Transverse colon (tissue), 4 donors: ENCODE measurements at regions not wholly inside any gene's neighbourhood (a gene's known extent, or its start where the extent isn't known, plus 50 kb on each side); places are given as distances from the start of the nearest gene placed in this dataset.

Source experiments
- DNase-seq: peaks from one replicate; pipeline ENCODE4 v3.0.0-alpha.2; 2019
- H3K27ac ChIP-seq, 4 donors: fragments of 200-600 bp; sonication (generic); 2 replicates each; pipeline ENCODE4 v1.5.1; 2016 to 2018; ENCODE audit warnings: inconsistent platforms in 4 of 4
- H3K27me3 ChIP-seq: fragments of 200-600 bp; sonication (generic); 2 replicates; pipeline ENCODE4 v1.5.1; 2017; ENCODE audit warnings: inconsistent platforms
- H3K36me3 ChIP-seq, 4 donors: fragments of 200-600 bp; sonication (generic); 2 replicates each; pipeline ENCODE4 v1.5.1; 2017 to 2019; ENCODE audit warnings: inconsistent platforms in 4 of 4
- H3K4me1 ChIP-seq, 4 donors: fragments of 200-600 bp; sonication (generic); 2 replicates each; pipeline ENCODE4 v1.5.1; 2017 to 2020; ENCODE audit warnings: inconsistent platforms in 4 of 4
- H3K4me3 ChIP-seq, 4 donors: fragments of 200-600 bp; sonication (generic); 1 replicate in 1 of 4; 2 replicates in 3 of 4; pipeline versions ENCODE4 v1.5.1 to v1.6.1; 2017 to 2019; ENCODE audit warnings: inconsistent platforms in 4 of 4
- H3K9me3 ChIP-seq, 2 donors: fragments of 200-600 bp; sonication (generic); 2 replicates each; pipeline ENCODE4 v1.5.1; 2017 to 2019; ENCODE audit warnings: inconsistent platforms in 2 of 2
- EP300 ChIP-seq: sonication (generic); formaldehyde crosslinking; IDR thresholded peaks from one replicate; pipeline ENCODE4 v1.6.1; 2017; ENCODE audit warnings: antibody characterized with exemption, low read depth
- POLR2A ChIP-seq: fragments of 450-650 bp; IDR thresholded peaks from one replicate; pipeline ENCODE4 v1.6.1; 2016; ENCODE audit warnings: antibody characterized with exemption, mild to moderate bottlenecking, moderate library complexity
- POLR2AphosphoS5 ChIP-seq, 3 donors: sonication (generic); formaldehyde crosslinking; IDR thresholded peaks; one replicate each; pipeline ENCODE4 v1.6.1; 2016; ENCODE audit warnings: antibody characterized with exemption in 3 of 3
- WGBS, 2 donors: methylation state at CpG; one replicate each; pipeline ENCODE4 v1.1.5; 2018; ENCODE audit warnings: low coverage in 1 of 2; 5-methylcytosine and 5-hydroxymethylcytosine counted together
- in situ Hi-C, 4 donors: fragments of 200-750 bp; cut with MboI; loops; one replicate each; pipeline versions ENCODE4 v1.15.0 to v1.15.1; 2017; ENCODE audit warnings: low sequenced_read_pairs in 3 of 4, low pct_ligation_motif_present in 1 of 4, low pct_unique_long_range_greater_than_20kb in 1 of 4
- intact Hi-C: fragments of 100-400 bp; cut with DNase I; formaldehyde crosslinking; loops from one replicate; pipeline ENCODE4 v1.15.1; 2023; ENCODE audit warnings: low total_unique reads
- TF ChIP-seq, protein P1 (sequence below), 5 experiments: fragments of 200-600 bp in 3 of 5; fragments of 450-650 bp in 2 of 5; sonication (generic) in 3 of 5; IDR thresholded peaks; 1 replicate in 2 of 5; 2 replicates in 3 of 5; pipeline ENCODE4 v1.5.1; 2016 to 2017; ENCODE audit warnings: antibody characterized with exemption in 5 of 5, inconsistent platforms in 3 of 5, mild to moderate bottlenecking in 2 of 5, moderate library complexity in 1 of 5

DNA sequence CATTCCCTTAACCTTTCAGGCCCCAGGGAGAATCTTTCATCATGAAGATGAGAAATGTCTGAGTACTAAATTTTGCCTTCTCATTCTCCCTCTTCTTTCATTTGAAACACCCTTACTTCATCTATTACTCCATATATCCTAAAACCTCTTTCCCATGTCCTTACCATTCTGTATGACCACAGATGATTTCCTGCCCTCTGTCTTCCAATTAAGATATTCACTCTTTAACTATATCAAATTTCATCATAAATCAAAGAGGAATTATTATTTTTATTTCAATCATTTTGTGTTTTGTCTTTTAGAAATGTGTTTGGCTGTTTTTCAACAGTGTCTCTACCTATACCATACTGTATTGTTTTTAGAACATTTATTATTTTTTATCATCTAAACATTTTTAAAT, 964.9 kb upstream of the KLHL29 start:
- H3K27ac ChIP-seq, result no peak overlapping the region
- TF ChIP-seq, protein P1, sequence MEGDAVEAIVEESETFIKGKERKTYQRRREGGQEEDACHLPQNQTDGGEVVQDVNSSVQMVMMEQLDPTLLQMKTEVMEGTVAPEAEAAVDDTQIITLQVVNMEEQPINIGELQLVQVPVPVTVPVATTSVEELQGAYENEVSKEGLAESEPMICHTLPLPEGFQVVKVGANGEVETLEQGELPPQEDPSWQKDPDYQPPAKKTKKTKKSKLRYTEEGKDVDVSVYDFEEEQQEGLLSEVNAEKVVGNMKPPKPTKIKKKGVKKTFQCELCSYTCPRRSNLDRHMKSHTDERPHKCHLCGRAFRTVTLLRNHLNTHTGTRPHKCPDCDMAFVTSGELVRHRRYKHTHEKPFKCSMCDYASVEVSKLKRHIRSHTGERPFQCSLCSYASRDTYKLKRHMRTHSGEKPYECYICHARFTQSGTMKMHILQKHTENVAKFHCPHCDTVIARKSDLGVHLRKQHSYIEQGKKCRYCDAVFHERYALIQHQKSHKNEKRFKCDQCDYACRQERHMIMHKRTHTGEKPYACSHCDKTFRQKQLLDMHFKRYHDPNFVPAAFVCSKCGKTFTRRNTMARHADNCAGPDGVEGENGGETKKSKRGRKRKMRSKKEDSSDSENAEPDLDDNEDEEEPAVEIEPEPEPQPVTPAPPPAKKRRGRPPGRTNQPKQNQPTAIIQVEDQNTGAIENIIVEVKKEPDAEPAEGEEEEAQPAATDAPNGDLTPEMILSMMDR (IDR thresholded peaks at IDR 0.05), result no peak
- TF ChIP-seq EP300, result no peak
- TF ChIP-seq POLR2AphosphoS5 (IDR thresholded peaks at IDR 0.05), result no peak
- no peak for TF ChIP-seq POLR2A
- no peaks in the 10 kb centered on the region for H3K4me1 ChIP-seq
- intact Hi-C loops, result no loop called here
- peaks cover 0 to 6% of the 10 kb centered on the region in 2 donors for H3K9me3 ChIP-seq
- no peaks in the 10 kb centered on the region for H3K36me3 ChIP-seq
- in situ Hi-C loops, result no loop called here
- H3K4me3 ChIP-seq, result no peak overlapping the region
- DNase-seq, result no peak
- H3K27me3 ChIP-seq, result no peaks in the 10 kb centered on the region

GRCh38 chr2:22442051-22442450, 942.9 kb upstream of the KLHL29 start:
- no peaks in the 10 kb centered on the region for H3K4me1 ChIP-seq
- no peaks in the 10 kb centered on the region for H3K9me3 ChIP-seq
- TF ChIP-seq POLR2AphosphoS5 (IDR thresholded peaks at IDR 0.05), result no peak
- TF ChIP-seq, protein P1 (IDR thresholded peaks at IDR 0.05), result no peak
- TF ChIP-seq EP300, result no peak
- no peak for TF ChIP-seq POLR2A
- WGBS, 2 donors, result 54 to 76% methylated on average over 1 of the region's 1 CpG
- no peak overlapping the region for H3K4me3 ChIP-seq
- DNase-seq, result no peak
- in situ Hi-C loops, result no loop called here
- H3K36me3 ChIP-seq, result no peaks in the 10 kb centered on the region
- H3K27ac ChIP-seq, result no peak overlapping the region
- no peaks in the 10 kb centered on the region for H3K27me3 ChIP-seq
- intact Hi-C loops, result no loop called here

DNA sequence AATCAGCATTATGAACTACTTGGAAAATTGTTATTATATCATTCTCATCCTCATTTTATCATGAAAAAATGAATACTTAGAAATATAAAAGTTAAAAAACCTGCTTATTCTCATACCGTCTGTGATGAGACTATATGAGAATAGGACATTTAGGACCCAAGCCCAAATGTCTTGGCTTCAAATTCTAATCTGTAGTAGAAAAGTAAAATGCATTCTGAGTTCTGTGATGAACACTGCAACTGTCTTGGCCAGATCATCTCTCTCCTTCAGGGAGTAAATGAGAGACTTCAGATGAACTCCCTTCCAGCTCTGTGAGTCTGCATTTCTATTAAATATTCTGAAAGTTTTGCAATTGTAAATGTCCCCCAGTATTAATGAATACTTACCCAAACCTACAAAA, 940.7 kb upstream of the KLHL29 start:
- in situ Hi-C loops (no loop called here), intact Hi-C loops (no loop called here)
- no peak for DNase-seq
- WGBS, 2 donors, result 63 to 93% methylated on average over 1 of the region's 1 CpG
- Histone ChIP-seq H3K36me3 (no peaks in the 10 kb centered on the region), H3K4me3 (no peak overlapping the region), H3K4me1 (no peaks in the 10 kb centered on the region), H3K9me3 (no peaks in the 10 kb centered on the region), H3K27me3 (no peaks in the 10 kb centered on the region), H3K27ac (no peak overlapping the region)
- no peak for TF ChIP-seq EP300
- no peak for TF ChIP-seq POLR2AphosphoS5 (IDR thresholded peaks at IDR 0.05)
- TF ChIP-seq, protein P1 (IDR thresholded peaks at IDR 0.05), result no peak
- no peak for TF ChIP-seq POLR2A

DNA sequence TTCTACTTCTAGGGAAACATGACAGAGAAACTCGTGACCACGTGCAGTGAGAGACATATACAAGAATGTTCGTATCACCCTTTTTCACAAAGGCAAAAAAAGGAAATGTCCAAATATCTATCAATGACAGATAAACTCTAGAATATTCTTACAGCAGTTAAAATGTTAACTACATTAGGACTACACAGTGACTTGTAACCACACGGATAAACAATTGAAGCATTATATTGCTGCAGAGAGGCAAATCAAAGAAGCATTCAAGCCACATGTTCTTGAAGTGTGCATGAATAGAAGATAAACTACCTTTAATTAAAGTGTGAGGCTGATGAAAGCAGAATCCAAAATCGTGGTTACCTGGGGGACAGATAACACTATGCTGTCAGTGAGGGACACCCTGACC, 935.3 kb upstream of the KLHL29 start:
- H3K36me3 ChIP-seq, result no peaks in the 10 kb centered on the region
- no peaks in the 10 kb centered on the region for H3K27me3 ChIP-seq
- DNase-seq, result no peak
- H3K4me1 ChIP-seq, result no peaks in the 10 kb centered on the region
- H3K27ac ChIP-seq, result no peak overlapping the region
- H3K9me3 ChIP-seq, result no peaks in the 10 kb centered on the region
- no peak overlapping the region for H3K4me3 ChIP-seq
- intact Hi-C loops (no loop called here), in situ Hi-C loops (no loop called here)
- 49 to 54% methylated on average over 5 of the region's 5 CpGs for WGBS, 2 donors
- no peak for TF ChIP-seq EP300
- TF ChIP-seq, protein P1 (IDR thresholded peaks at IDR 0.05), result no peak
- no peak for TF ChIP-seq POLR2AphosphoS5 (IDR thresholded peaks at IDR 0.05)
- no peak for TF ChIP-seq POLR2A
